Epithelial cell of esophagus (primary cell): ENCODE measurements at regions not wholly inside any gene's neighbourhood (a gene's known extent, or its start where the extent isn't known, plus 50 kb on each side); places are given as distances from the start of the nearest gene placed in this dataset.
"Not testable (repeated sequence)": the region's sequence is repeated elsewhere in the genome, so short reads cannot be mapped to it uniquely, and the experiment has no call there.

Experiments
- DNase-seq: peaks from one replicate; pipeline ENCODE4 v3.0.0; 2010; ENCODE audit warnings: low read depth
- H3K4me3 ChIP-seq: 2 replicates; pipeline ENCODE4 v1.5.1; 2011; ENCODE audit warnings: mild to moderate bottlenecking, low read length, control low read depth
- TF ChIP-seq, protein P1 (sequence below): IDR thresholded peaks from 2 replicates; pipeline ENCODE4 v1.5.1; 2011; ENCODE audit warnings: low read depth, mild to moderate bottlenecking, low read length, control low read depth, inconsistent platforms; ENCODE audit not compliant: insufficient read depth; ENCODE audit errors: missing control alignments

- no peak overlapping the region for H3K4me3 ChIP-seq
- TF ChIP-seq, protein P1, sequence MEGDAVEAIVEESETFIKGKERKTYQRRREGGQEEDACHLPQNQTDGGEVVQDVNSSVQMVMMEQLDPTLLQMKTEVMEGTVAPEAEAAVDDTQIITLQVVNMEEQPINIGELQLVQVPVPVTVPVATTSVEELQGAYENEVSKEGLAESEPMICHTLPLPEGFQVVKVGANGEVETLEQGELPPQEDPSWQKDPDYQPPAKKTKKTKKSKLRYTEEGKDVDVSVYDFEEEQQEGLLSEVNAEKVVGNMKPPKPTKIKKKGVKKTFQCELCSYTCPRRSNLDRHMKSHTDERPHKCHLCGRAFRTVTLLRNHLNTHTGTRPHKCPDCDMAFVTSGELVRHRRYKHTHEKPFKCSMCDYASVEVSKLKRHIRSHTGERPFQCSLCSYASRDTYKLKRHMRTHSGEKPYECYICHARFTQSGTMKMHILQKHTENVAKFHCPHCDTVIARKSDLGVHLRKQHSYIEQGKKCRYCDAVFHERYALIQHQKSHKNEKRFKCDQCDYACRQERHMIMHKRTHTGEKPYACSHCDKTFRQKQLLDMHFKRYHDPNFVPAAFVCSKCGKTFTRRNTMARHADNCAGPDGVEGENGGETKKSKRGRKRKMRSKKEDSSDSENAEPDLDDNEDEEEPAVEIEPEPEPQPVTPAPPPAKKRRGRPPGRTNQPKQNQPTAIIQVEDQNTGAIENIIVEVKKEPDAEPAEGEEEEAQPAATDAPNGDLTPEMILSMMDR: no peak
- peak; percentile 58 for DNase-seq
Measured at GRCh38 chr14:41476526-41476925, 130.2 kb upstream of the LRFN5 start.

GRCh38 chr14:41461380-41461779 is 145.3 kb upstream of the LRFN5 start:
- TF ChIP-seq, protein P1: no peak
- H3K4me3 ChIP-seq: no peak overlapping the region
- DNase-seq: no peak

- TF ChIP-seq, protein P1: no peak
- no peak overlapping the region for H3K4me3 ChIP-seq
- DNase-seq: no peak
Measured at GRCh38 chr14:41457393-41457792, 149.3 kb upstream of the LRFN5 start.

GRCh38 chr14:41449066-41449465 is 157.6 kb upstream of the LRFN5 start:
- DNase-seq: peak; percentile 0
- TF ChIP-seq, protein P1: no peak
- H3K4me3 ChIP-seq: no peak overlapping the region

- DNase-seq: no peak
- TF ChIP-seq, protein P1: no peak
- H3K4me3 ChIP-seq: no peak overlapping the region
Measured at GRCh38 chr14:41446008-41446407, 160.7 kb upstream of the LRFN5 start.

GRCh38 chr14:41423503-41423902 is 183.2 kb upstream of the LRFN5 start:
- TF ChIP-seq, protein P1: no peak
- no peak for DNase-seq
- no peak overlapping the region for H3K4me3 ChIP-seq

- not testable (repeated sequence) for H3K4me3 ChIP-seq, DNase-seq
Measured at GRCh38 chr14:41421308-41421707, 185.4 kb upstream of the LRFN5 start.

DNA sequence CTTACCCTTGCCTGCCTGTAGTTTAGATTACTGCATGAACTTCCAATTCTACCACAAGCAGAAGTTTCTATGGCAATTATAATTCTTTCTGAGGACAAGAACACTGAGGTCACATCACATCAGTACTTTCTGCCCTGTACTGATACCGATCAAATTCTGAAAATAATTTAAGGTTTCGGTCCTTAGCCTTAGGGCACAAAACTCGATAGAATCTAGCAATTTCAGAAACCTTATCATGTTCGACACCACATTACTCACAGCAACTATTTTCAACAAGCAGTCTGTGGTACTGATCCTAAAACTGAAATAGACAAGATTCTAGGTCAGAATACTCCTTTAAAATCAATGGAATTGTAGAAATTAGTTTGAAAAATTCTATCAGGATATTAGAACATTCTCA is 187.0 kb upstream of the LRFN5 start:
- no peak overlapping the region for H3K4me3 ChIP-seq
- no peak for DNase-seq
- TF ChIP-seq, protein P1: no peak
